ENCODE measurements at regions not wholly inside any gene's neighbourhood (a gene's known extent, or its start where the extent isn't known, plus 50 kb on each side); places are given as distances from the start of the nearest gene placed in this dataset.

DNA sequence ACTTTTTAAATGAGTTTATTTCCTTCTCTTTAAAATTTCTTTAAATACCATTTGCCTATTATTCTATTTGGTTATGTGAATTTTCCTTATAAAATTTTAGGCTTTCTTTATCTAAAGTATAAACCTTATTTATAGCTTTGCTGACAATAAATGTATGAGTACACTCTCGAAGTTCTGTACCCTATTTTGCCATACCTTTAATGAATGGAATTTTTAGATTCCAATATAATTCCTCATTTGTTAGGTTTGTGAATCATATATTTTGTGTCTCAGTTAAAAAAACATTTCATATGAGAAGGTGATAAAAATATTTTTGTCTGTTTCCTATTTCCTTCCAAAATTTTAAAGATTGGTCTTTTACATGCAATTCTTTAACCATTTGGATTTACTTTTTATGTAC lies 427.4 kb upstream of the SLC8A1 start:
- Histone ChIP-seq H3K36me3 (no peaks in the 10 kb centered on the region), H3K4me3 (no peak overlapping the region), H3K27me3 (ENCODE audit: low read depth) (no peaks in the 10 kb centered on the region), H3K9me3 (replicated peaks) (no peaks in the 10 kb centered on the region), H3K27ac (replicated peaks) (no peak overlapping the region), H3K4me1 (no peaks in the 10 kb centered on the region)
- no peak for DNase-seq
- TF ChIP-seq, protein P1, sequence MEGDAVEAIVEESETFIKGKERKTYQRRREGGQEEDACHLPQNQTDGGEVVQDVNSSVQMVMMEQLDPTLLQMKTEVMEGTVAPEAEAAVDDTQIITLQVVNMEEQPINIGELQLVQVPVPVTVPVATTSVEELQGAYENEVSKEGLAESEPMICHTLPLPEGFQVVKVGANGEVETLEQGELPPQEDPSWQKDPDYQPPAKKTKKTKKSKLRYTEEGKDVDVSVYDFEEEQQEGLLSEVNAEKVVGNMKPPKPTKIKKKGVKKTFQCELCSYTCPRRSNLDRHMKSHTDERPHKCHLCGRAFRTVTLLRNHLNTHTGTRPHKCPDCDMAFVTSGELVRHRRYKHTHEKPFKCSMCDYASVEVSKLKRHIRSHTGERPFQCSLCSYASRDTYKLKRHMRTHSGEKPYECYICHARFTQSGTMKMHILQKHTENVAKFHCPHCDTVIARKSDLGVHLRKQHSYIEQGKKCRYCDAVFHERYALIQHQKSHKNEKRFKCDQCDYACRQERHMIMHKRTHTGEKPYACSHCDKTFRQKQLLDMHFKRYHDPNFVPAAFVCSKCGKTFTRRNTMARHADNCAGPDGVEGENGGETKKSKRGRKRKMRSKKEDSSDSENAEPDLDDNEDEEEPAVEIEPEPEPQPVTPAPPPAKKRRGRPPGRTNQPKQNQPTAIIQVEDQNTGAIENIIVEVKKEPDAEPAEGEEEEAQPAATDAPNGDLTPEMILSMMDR (IDR thresholded peaks at IDR 0.05; ENCODE audit: borderline replicate concordance), result no peak
- intact Hi-C loops (cut with micrococcal nuclease), result no loop called here

DNA sequence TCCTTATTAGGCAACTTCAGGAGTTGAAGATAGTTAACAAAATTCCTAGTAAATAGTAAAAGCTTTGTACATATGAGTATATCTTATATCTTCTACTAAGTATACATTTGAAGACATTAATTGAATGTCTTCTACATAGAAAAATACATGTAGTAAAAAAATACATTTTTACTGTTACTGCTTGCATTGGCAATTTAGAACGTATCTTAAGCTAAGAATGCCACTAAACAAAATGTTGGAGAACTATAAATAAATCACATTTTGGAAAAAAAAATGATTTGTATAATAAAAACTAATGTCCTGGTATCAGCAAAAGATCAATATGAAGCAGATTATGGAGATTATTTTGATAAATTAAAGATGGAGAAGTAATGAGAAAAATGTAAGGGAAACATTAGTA lies 434.2 kb upstream of the SLC8A1 start:
- H3K27ac ChIP-seq (replicated peaks), result no peak overlapping the region
- H3K9me3 ChIP-seq (replicated peaks), result peaks cover 4% of the 10 kb centered on the region
- no peaks in the 10 kb centered on the region for H3K36me3 ChIP-seq
- no peak overlapping the region for H3K4me3 ChIP-seq
- DNase-seq, result no peak
- intact Hi-C loops (cut with micrococcal nuclease), result no loop called here
- H3K27me3 ChIP-seq (ENCODE audit: low read depth), result no peaks in the 10 kb centered on the region
- H3K4me1 ChIP-seq, result no peaks in the 10 kb centered on the region
- TF ChIP-seq, protein P1 (IDR thresholded peaks at IDR 0.05; ENCODE audit: borderline replicate concordance), result no peak

DNA sequence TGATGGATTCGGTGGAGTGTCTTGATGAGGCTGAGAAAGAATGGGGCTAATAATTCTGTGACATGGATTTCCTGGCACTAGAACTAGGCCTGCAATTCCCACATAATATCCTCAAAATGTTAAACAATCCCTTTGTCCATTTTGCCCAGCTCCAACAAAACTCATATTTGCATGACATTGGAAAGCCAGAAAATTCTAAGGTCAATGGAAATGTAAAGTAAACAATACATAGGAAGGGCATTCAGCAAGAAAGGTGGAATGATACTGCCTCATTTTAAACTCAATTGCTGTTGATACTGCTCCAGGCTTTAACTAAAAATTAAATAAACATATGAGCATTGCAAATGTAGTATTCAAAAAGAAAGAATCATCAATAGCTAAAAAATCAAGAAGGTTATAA lies 434.8 kb upstream of the SLC8A1 start:
- Histone ChIP-seq H3K4me1 (no peaks in the 10 kb centered on the region), H3K9me3 (replicated peaks) (peaks cover 4% of the 10 kb centered on the region), H3K36me3 (no peaks in the 10 kb centered on the region), H3K4me3 (no peak overlapping the region), H3K27ac (replicated peaks) (no peak overlapping the region), H3K27me3 (ENCODE audit: low read depth) (no peaks in the 10 kb centered on the region)
- intact Hi-C loops (cut with micrococcal nuclease), result no loop called here
- no peak for DNase-seq
- TF ChIP-seq, protein P1 (IDR thresholded peaks at IDR 0.05; ENCODE audit: borderline replicate concordance), result no peak

DNA sequence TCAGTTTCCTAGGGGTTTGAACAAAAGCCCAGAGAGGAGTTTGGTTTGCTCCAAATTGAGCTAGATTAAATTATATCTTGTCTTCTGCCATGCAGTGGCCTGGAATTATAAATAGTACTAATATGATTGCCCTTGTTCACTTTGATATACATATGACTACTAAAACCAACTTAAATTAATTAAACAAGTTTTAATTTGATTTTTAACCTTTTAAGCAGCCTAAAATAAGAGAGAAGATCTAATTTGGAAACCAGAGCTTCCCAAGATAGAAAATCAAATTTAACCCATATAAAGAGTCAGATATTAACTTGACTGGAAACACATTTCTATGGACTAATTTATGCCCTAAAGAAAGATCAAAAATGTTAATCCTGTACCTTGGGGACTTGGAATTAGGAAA lies 444.5 kb upstream of the SLC8A1 start:
- Histone ChIP-seq H3K36me3 (no peaks in the 10 kb centered on the region), H3K4me1 (no peaks in the 10 kb centered on the region), H3K27ac (replicated peaks) (no peak overlapping the region), H3K9me3 (replicated peaks) (no peaks in the 10 kb centered on the region), H3K27me3 (ENCODE audit: low read depth) (no peaks in the 10 kb centered on the region), H3K4me3 (no peak overlapping the region)
- TF ChIP-seq, protein P1 (IDR thresholded peaks at IDR 0.05; ENCODE audit: borderline replicate concordance), result no peak
- intact Hi-C loops (cut with micrococcal nuclease), result no loop called here
- DNase-seq, result no peak

DNA sequence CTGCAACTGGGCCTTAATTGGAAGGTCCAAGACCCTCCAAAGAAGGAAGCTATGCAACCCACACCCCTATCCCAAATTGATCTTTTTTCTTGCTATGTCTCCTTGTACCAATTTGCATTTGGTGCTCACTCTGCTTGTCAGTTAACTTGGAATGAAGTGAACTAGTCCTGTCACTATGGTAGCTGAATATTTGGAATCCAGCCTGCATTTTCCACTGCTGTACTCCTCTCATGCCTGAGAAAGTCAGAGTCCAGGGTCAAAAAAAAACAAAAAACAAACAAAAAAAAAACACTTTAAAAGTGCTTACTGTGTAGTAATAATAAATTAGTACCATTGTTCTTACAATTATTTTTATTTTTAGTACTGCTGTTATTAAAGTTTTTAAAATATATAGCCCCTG lies 462.8 kb upstream of the SLC8A1 start:
- H3K9me3 ChIP-seq (replicated peaks), result no peaks in the 10 kb centered on the region
- no peaks in the 10 kb centered on the region for H3K36me3 ChIP-seq
- H3K27me3 ChIP-seq (ENCODE audit: low read depth), result no peaks in the 10 kb centered on the region
- H3K4me1 ChIP-seq, result peaks cover 7% of the 10 kb centered on the region
- H3K27ac ChIP-seq (replicated peaks), result no peak overlapping the region
- TF ChIP-seq, protein P1 (IDR thresholded peaks at IDR 0.05; ENCODE audit: borderline replicate concordance), result no peak
- intact Hi-C loops (cut with micrococcal nuclease), result no loop called here
- no peak overlapping the region for H3K4me3 ChIP-seq
- no peak for DNase-seq

DNA sequence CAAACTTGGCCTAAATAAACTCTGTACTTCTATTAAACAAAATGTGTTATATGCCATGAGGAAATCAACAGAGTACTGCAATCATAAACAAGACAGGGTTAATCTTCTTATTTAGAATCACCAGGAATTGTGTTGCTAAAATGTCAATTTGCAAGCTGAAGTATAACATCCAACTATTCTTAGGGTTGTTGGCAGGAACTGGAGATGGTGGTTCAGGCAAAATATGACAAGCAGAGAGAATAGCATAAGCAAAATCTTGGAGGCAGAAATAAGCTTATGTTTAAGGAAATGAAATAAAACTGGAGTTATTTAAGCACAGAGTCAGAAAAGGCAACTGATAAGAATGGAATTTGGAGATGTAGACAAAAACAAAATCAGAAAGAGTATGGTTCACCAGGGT lies 463.8 kb upstream of the SLC8A1 start:
- Histone ChIP-seq H3K9me3 (replicated peaks) (no peaks in the 10 kb centered on the region), H3K4me3 (no peak overlapping the region), H3K27ac (replicated peaks) (no peak overlapping the region), H3K36me3 (no peaks in the 10 kb centered on the region), H3K4me1 (peaks cover 7% of the 10 kb centered on the region), H3K27me3 (ENCODE audit: low read depth) (no peaks in the 10 kb centered on the region)
- TF ChIP-seq, protein P1 (IDR thresholded peaks at IDR 0.05; ENCODE audit: borderline replicate concordance), result no peak
- intact Hi-C loops (cut with micrococcal nuclease), result no loop called here
- DNase-seq, result no peak

All from left ventricle myocardium inferior (tissue), 1 donor.